ENCODE measurements at regions not wholly inside any gene's neighbourhood (a gene's known extent, or its start where the extent isn't known, plus 50 kb on each side); places are given as distances from the start of the nearest gene placed in this dataset.

- no peak for DNase-seq
These were observed 790.2 kb downstream of the TBC1D22A start for GRCh38 chr22:47552541-47553205.

- DNase-seq = no peak
These were observed 789.6 kb downstream of the TBC1D22A start for GRCh38 chr22:47552024-47552423.

DNA sequence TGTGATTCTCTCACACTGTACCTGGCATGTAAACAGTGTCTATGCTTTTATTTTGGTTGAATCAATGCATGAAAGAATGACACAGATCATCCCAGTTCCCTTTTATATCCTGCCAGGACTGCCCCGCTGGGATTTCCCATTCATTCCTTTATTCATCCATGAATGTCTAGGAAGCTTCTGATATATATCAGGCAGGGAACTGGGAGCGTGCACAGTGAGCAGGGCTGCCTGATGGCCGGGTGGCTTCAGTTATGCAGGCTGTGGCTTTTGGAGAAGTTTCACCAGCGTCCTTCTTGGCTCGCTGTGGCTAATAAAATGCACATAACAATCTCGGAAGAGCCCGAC is 789.0 kb downstream of the TBC1D22A start:
- DNase-seq = no peak

DNA sequence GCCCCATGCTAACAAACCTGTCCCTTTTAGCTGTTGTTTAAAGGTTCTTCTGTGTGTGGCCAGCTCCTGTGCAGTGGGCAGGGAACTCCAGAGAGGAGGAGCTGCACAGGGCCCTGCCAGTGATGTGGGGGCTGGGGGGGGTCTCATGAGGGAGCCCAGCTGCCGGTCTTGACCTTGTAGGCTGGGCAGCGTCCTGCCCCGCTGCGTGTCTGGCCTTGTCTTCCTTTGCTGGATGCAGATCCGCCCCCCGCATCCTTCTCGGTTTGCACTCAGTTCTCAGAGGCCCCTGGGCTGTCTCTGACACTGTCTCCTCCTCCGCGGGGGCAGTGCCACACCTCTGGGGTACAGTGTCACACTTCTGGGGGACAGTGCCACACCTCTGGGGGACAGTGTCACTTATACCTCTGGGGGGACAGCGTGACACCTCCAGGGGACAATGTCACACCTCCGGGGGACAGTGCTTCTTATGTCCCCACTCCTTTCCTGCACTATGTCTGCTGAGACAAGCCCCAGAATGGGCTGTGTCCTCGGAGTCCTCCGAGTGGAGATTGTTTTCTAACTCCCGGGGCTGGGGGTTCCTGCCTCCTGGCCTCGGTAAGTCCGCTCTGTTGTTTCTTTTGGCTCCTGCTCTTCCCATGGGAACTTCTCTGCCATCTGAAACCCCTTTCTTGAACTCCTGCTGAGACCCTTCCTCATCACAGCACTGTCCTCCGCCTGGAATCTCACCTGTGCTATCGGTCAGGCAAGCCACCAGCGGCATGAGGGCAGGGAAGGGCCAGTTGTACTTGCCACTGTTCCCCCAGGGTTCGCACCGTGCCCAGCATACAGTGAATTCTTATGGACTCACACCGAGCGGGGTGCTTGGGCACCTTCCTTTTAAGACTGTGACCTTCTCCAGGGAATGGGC is 788.3 kb downstream of the TBC1D22A start:
- no peak for DNase-seq

- DNase-seq = no peak
These were observed 787.4 kb downstream of the TBC1D22A start for GRCh38 chr22:47549741-47550340.

DNA sequence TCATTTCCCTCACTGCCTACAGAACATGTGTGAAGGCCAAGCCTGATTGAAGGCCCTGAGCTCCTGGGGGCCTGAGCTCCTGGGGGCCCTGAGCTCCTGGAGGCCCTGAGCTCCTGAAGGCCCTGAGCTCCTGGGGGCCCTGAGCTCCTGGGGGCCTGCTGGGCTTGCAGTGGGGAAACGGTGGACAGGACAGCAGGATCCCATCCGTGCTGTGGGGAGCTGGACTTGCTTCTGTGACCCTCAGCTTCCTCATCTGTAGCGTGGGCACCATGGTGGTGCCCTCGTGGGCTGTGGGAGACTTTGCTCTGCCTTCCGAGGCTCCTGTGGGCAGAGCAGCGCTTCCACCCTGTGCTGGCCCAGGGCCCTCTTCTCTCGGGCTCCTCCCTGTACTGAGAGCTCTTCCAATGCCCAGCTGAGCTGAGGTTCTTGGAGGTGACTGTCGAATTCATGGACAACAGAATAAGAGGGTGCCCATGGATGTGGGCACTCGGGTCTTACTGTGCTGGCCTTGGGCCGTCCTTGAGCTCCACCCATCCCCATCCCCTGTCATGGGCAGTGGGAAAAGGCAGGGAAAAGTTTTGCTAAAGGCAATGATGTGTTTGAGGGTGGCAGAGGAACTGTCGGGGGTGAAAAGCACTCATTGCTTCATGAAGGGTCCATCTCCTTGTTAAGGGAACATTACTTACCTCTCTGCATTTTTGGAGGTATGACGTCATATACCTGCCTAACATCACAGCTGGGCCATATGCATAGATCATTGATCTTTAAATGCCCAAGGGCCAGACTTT is 786.7 kb downstream of the TBC1D22A start:
- DNase-seq = no peak

GRCh38 chr22:47547881-47548650 is 785.6 kb downstream of the TBC1D22A start:
- no peak for DNase-seq

DNA sequence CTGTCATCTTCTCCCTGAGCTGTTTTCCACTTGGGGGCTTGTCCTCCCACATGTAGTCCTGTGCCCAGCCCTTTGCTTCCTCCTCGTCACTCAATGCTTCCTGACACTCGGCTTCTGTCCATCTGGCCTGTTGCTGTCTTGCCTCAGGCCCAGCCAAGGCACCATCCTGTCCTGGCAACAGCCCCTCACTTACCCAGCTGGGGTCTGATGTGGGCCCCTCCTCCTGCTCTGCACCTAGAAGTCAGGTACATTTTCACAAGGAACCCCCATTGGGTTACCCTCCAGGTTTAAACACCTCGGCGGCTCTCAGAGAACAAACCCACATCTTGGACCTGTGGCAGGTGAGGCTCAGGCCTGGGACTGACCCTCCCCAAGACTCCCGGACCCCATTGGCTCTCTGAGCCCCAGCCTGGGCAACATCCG is 784.8 kb downstream of the TBC1D22A start:
- no peak for DNase-seq

- no peak for DNase-seq
These were observed 782.2 kb downstream of the TBC1D22A start for GRCh38 chr22:47544696-47545095.

- DNase-seq = no peak
These were observed 781.0 kb downstream of the TBC1D22A start for GRCh38 chr22:47543447-47543846.

DNA sequence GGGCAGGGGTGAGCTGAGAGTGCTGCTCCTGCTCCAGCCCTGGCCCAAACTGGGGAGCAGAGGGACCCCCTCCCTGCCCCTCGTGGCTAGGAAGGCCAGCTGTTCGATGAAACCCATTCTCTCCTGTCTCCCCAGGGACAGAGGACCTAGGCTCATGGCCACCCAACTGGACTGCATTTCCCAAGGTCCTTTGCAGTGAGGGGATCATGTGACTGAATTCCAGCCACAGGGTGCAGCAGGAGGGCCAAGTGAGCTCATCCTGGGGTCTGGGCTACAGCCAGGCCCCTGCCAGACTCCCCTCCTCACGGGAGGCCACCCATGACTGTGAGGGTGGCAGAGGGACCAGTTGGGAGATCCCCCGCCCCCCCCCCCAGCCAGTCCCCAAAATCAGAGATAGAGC is 777.6 kb downstream of the TBC1D22A start:
- DNase-seq = no peak

DNA sequence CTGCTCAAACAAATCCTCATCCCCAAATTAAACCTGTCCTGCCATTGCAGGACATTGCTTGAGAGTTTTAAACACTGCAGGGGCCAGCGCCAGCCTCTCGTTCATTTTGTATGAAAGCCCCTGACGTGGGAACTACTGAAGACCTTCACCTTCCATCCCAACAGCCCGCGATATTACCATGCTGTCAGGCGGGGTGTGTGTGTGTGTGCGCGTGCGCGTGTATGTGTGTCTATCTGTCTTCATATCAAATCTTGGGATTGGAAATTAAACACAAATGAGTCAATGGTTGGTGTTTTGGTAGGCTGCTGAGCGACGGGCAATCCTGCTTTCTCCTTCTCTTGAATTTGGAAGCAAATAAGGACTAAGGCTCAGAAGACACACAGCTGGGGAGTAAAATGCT is 776.9 kb downstream of the TBC1D22A start:
- no peak for DNase-seq

DNA sequence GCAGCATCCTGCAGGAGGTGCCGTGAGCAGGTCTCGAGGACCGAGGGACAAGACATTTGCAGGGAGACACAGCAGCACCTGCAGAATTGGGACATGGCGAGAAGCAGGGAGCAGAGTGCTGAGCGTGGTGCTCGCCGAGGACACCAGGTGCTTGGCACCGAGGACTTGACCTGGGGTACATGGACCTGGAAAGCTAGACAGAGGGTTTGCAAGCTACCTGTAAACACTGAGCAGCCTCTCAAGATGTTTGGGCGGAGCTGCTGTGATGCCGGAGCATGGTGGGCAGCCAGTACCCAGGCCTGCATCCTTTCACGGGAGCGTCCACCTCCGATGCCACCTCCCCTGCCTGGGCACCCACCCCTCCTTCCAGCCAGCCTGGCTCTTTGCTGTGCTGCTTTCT is 773.2 kb downstream of the TBC1D22A start:
- DNase-seq = no peak

- DNase-seq = no peak
These were observed 772.5 kb downstream of the TBC1D22A start for GRCh38 chr22:47534804-47535410.

DNA sequence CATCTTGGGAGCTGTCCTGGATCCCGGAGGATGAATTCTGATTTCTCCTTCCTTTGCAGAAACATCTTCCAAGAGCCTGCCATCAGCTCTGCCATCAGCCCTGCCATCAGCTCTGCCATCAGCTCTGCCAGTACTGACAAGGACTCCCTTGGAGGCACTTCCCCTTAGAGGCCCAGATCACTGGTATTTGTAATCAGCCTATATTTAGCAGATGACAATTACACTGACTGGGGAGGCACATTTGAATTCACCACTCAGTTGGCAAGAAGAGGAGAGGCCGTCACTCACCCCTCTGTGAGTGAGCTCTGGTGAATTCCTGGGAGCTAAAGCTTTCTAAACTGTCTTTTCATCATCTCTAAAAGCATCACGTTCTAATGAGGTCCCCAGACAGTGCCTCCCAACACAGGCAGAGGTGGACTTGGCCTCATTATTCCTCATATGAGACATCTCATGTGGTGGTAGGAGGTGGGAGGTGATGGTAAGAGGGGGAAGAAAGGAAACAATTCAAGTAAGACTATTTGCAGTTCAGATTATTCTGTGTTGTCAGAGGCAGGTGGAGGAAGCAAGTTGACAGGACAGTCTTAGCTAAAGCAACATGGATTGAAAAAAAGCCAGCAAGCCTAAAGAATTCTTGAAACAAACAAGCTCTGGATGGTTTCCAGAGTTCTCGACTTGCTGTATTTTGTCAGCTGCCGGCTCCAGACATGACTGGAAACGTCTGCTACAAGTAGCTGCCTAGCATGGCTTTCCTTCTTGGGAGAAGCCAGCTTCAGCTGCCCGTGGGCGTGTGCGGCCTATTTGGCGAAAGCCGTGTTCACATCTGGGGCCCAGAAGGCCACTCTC is 771.7 kb downstream of the TBC1D22A start:
- no peak for DNase-seq

DNA sequence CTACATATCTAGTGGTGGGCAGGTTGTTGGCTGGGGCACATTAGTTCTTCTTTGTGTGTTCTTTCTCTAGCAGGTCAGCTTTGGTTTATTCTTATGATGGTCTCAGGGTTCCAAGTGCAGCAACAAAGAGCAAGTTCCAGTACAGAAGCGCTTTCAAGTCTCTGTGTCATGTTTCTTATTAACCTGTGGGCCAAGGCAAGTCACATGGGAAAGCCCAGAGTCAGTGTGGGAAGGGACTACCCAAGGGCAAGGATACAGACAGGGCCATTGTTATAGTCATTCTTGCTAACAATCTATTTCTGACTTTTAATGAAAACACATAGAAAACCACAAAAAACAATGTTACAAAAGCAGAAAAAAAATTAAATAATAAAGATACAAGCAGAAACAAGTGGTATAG is 754.6 kb downstream of the TBC1D22A start:
- no peak for DNase-seq

DNA sequence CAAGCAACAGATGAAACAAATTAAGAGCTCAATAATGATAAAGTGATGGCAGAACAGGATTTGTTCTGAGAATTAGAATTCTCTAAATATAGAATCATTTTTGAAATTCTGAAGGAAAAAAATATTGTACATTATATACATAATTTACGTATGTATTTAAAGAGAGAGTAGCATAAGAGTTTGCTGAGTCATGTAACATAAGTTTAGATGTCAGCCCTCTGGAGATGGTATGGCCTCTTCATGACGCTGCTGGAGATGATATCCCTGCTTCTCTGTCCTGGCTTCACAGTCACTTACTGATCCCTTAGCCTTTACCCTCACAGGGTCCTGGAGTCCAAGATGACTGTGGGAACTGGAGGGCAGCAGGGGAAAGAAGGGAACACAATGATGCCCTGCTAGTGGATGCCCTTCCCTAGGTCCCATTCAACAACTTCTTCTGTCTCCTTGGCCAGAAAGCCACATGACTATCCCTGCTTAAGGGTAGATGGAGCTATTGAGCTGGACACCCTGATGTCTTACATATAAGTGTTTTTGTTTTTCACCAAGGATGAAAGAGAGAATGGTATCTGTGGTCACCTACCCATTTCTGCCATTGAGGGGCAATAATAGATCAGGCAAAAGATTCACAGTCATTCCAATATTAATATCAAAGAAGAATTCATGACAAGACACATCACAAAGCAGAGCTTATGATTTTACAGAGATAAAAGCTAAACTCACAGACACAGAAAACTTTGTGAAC is 753.1 kb downstream of the TBC1D22A start:
- no peak for DNase-seq

DNA sequence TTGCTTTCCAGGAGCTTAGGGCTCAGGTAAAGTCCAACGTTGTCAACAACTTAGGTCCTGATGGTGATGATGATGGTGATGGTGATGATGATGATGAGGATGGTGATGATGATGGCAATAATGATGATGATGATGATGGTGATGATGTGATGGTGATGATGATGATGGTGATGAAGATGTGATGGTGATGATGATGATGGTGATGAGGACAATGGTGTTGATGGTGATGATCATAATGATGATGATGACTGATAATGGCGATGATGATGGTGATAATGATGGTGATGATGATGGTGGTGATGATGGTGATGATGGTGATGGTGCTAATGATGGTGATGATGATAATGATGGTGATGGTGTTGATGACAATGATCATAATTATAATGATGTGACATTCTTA is 750.2 kb downstream of the TBC1D22A start:
- no peak for DNase-seq

GRCh38 chr22:47504962-47505361 is 742.5 kb downstream of the TBC1D22A start:
- DNase-seq = no peak

GRCh38 chr22:47498969-47499495 is 736.6 kb downstream of the TBC1D22A start:
- no peak for DNase-seq

All from GOT3 (cell line).